SJSA1 (cell line): ENCODE measurements at regions not wholly inside any gene's neighbourhood (a gene's known extent, or its start where the extent isn't known, plus 50 kb on each side); places are given as distances from the start of the nearest gene placed in this dataset.

ENCODE experiments used
- DNase-seq, 2 experiments: peaks; one replicate each; pipeline ENCODE4 v3.0.0-alpha.2; 2015 to 2020; ENCODE audit warnings: low spot score in 2 of 2, low read depth in 1 of 2
- H3K27ac ChIP-seq: fragments of 250-450 bp; sonication (Bioruptor Pico); 2 replicates; pipeline ENCODE4 v1.5.1; 2020; ENCODE audit warnings: mild to moderate bottlenecking, moderate library complexity
- H3K27me3 ChIP-seq: fragments of 250-450 bp; sonication (Bioruptor Pico); replicated peaks from 2 replicates; pipeline ENCODE4 v1.5.1; 2020; ENCODE audit warnings: mild to moderate bottlenecking, moderate library complexity
- H3K36me3 ChIP-seq: fragments of 250-450 bp; sonication (Bioruptor Pico); 2 replicates; pipeline ENCODE4 v1.5.1; 2020; ENCODE audit warnings: mild to moderate bottlenecking
- H3K4me1 ChIP-seq: fragments of 250-450 bp; sonication (Bioruptor Pico); replicated peaks from 2 replicates; pipeline ENCODE4 v1.6.1; 2021; ENCODE audit warnings: mild to moderate bottlenecking
- H3K4me3 ChIP-seq: fragments of 250-450 bp; sonication (Bioruptor Pico); 2 replicates; pipeline ENCODE4 v1.5.1; 2020; ENCODE audit warnings: mild to moderate bottlenecking
- H3K9me3 ChIP-seq: fragments of 250-450 bp; sonication (Bioruptor Pico); replicated peaks from 2 replicates; pipeline ENCODE4 v1.5.1; 2020; ENCODE audit warnings: mild to moderate bottlenecking

DNA sequence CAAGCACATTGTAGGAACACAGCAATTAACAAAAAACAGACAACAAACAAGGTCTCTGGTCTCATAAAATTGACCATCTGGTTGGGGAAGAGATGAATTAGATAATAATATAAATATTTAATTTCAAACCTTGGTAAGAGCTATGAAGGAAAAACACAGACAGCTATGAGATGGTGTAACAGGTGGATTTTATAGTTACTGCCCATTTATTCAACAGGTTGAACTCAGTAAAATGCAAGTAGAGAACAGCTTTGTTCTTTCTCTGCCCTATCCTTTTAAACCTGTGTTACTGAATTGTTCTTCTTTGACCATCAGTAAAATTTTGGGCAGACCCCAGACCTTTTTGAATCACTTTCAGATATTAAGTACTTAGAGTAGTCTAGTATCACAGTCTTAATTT is 77.6 kb upstream of the FAM216B start:
- no peaks in the 10 kb centered on the region for H3K27me3 ChIP-seq
- no peak overlapping the region for H3K4me3 ChIP-seq
- H3K9me3 ChIP-seq = no peaks in the 10 kb centered on the region
- no peak overlapping the region for H3K27ac ChIP-seq
- H3K36me3 ChIP-seq = no peaks in the 10 kb centered on the region
- H3K4me1 ChIP-seq = peaks cover 12% of the 10 kb centered on the region
- no peak for DNase-seq

- H3K36me3 ChIP-seq = no peaks in the 10 kb centered on the region
- no peaks in the 10 kb centered on the region for H3K27me3 ChIP-seq
- no peak overlapping the region for H3K27ac ChIP-seq
- no peak for DNase-seq
- H3K4me3 ChIP-seq = no peak overlapping the region
- no peaks in the 10 kb centered on the region for H3K9me3 ChIP-seq
- peaks cover 12% of the 10 kb centered on the region for H3K4me1 ChIP-seq
Observed at GRCh38 chr13:42706286-42706685, 75.1 kb upstream of the FAM216B start.

DNA sequence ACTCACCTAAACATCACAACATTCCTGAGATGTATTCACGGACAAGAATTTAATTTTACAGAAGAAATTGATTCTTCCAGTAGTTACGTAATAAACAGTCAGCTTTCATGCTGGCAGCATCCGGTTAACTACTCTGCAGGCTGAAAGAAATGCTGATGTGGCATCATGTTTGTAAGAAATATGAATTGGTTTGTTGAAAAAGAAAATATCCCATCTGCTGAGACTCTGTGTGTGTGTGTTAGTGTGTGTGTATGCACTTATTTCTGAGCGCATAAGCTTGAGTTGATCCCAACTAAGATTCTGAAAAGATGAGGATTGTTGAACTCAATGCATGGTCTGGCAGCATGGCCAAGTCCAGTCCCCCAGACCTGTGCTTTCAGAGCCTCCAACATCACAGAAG is 74.3 kb upstream of the FAM216B start:
- no peak overlapping the region for H3K4me3 ChIP-seq
- no peaks in the 10 kb centered on the region for H3K9me3 ChIP-seq
- H3K27ac ChIP-seq = no peak overlapping the region
- no peaks in the 10 kb centered on the region for H3K36me3 ChIP-seq
- peaks cover 12% of the 10 kb centered on the region for H3K4me1 ChIP-seq
- no peaks in the 10 kb centered on the region for H3K27me3 ChIP-seq
- no peak for DNase-seq

- H3K9me3 ChIP-seq = no peaks in the 10 kb centered on the region
- DNase-seq = peak in 1 of 2 experiments; percentile 24
- H3K36me3 ChIP-seq = no peaks in the 10 kb centered on the region
- peaks cover 12% of the 10 kb centered on the region for H3K4me1 ChIP-seq
- H3K27me3 ChIP-seq = no peaks in the 10 kb centered on the region
- H3K4me3 ChIP-seq = no peak overlapping the region
- H3K27ac ChIP-seq = no peak overlapping the region
Observed at GRCh38 chr13:42707586-42707985, 73.8 kb upstream of the FAM216B start.

- Histone ChIP-seq H3K27me3 (no peaks in the 10 kb centered on the region), H3K4me3 (no peak overlapping the region), H3K4me1 (peaks cover 12% of the 10 kb centered on the region), H3K27ac (no peak overlapping the region), H3K9me3 (no peaks in the 10 kb centered on the region), H3K36me3 (no peaks in the 10 kb centered on the region)
- DNase-seq = no peak
Observed at GRCh38 chr13:42708391-42708790, 73.0 kb upstream of the FAM216B start.

GRCh38 chr13:42709276-42709675 is 72.1 kb upstream of the FAM216B start:
- no peaks in the 10 kb centered on the region for H3K27me3 ChIP-seq
- peaks cover 12% of the 10 kb centered on the region for H3K4me1 ChIP-seq
- H3K36me3 ChIP-seq = no peaks in the 10 kb centered on the region
- DNase-seq = no peak
- no peak overlapping the region for H3K27ac ChIP-seq
- no peaks in the 10 kb centered on the region for H3K9me3 ChIP-seq
- H3K4me3 ChIP-seq = no peak overlapping the region

GRCh38 chr13:42715909-42716308 is 65.5 kb upstream of the FAM216B start:
- Histone ChIP-seq H3K9me3 (no peaks in the 10 kb centered on the region), H3K4me1 (peaks cover 12% of the 10 kb centered on the region), H3K27ac (no peak overlapping the region), H3K4me3 (no peak overlapping the region), H3K36me3 (no peaks in the 10 kb centered on the region), H3K27me3 (no peaks in the 10 kb centered on the region)
- DNase-seq = no peak

DNA sequence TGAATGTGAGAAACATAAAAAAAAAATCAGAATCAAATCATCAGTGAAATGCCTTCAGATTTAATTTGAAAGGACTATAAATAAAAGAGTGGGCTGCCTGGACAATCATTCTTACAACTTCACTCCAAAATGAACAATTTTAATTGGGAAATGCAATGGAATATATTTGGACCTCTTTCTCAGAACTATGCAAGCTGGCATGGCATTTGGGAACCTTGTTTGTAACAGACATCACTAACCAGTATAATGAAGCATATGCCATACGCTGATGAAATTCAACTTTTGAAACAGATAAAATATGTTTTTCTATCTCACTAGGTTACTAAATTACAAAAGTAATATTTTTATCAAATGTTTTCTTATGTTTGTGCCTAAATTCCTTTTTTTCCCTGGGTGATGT is 64.2 kb upstream of the FAM216B start:
- Histone ChIP-seq H3K9me3 (no peaks in the 10 kb centered on the region), H3K4me3 (no peak overlapping the region), H3K36me3 (no peaks in the 10 kb centered on the region), H3K27ac (no peak overlapping the region), H3K4me1 (peaks cover 20% of the 10 kb centered on the region), H3K27me3 (no peaks in the 10 kb centered on the region)
- no peak for DNase-seq

DNA sequence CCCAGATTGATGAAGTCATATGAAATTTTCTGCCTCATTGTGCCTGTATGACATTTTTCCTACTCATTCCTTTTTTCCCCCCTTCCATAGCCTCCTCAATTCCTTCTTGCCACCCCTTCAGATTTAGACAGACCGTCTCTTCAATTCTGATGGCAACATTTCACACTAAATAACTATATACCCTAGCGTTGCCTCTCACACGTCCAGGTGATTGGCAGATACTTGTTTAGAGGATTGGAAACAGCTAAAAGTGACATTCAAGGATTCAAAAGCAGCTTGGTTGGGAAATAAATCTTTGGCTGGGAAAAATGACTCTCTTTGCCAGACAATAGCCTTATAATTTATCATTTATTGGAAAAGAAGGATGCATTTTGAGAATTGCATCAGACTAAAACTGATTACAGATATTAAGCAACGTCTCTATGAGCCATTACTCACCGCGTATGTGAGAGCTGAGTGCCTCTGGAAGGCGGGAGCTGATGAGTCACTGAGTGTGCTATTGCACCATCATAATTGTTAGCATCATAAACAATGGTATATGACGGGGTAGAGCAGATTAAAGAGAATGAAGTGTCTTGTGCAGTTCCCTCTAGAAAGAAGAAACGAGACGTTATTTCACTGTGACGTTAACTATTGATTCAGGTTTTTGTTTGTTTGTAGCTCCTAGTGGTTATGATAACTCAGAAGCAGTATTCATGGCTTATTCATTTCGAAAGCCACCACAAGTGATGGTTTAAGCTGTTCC is 61.1 kb upstream of the FAM216B start:
- H3K27ac ChIP-seq = peak overlapping the region; percentile 93
- no peaks in the 10 kb centered on the region for H3K36me3 ChIP-seq
- peaks cover 20% of the 10 kb centered on the region for H3K4me1 ChIP-seq
- DNase-seq = peak; percentile 81 to 88
- H3K4me3 ChIP-seq = peak overlapping the region; percentile 9
- no peaks in the 10 kb centered on the region for H3K27me3 ChIP-seq
- no peaks in the 10 kb centered on the region for H3K9me3 ChIP-seq

GRCh38 chr13:42720858-42721219 is 60.5 kb upstream of the FAM216B start:
- peak overlapping the region; percentile 9 for H3K4me3 ChIP-seq
- H3K27me3 ChIP-seq = no peaks in the 10 kb centered on the region
- DNase-seq = no peak
- peak overlapping the region; percentile 93 for H3K27ac ChIP-seq
- H3K9me3 ChIP-seq = no peaks in the 10 kb centered on the region
- no peaks in the 10 kb centered on the region for H3K36me3 ChIP-seq
- peaks cover 20% of the 10 kb centered on the region for H3K4me1 ChIP-seq

DNA sequence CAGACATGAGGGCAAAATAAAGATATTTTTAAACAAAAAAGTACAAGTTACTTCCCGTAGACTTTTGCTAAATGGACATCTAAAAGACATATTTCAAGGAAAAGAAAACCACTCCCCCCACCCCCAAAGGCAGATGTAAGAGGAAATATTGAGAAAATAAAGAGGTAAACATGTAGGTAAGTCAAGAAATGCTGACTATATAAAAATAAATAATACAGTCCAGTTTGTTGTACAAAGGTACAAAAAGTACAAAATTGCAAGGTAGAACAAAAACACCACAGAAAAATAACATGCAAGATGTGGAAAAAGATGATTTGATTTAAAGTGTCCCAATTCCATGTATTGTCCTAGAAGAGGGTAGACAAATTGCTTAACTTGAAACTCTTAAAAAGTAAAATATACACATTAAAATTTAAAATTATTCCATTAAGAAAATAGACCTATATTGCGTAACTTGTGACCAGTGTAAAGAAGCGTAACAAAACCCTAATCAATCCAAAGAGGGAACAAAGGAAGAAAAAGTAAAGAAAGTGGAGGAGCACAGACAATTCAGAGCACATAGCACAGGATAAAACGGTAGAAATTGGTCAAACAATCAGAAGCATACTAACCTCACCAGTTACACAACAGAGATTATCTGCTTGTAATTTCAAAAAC is 58.4 kb upstream of the FAM216B start:
- Histone ChIP-seq H3K9me3 (no peaks in the 10 kb centered on the region), H3K4me1 (peaks cover 20% of the 10 kb centered on the region), H3K27me3 (no peaks in the 10 kb centered on the region), H3K4me3 (no peak overlapping the region), H3K27ac (no peak overlapping the region), H3K36me3 (no peaks in the 10 kb centered on the region)
- DNase-seq = no peak

- Histone ChIP-seq H3K4me3 (no peak overlapping the region), H3K27me3 (no peaks in the 10 kb centered on the region), H3K36me3 (no peaks in the 10 kb centered on the region), H3K9me3 (no peaks in the 10 kb centered on the region), H3K4me1 (no peaks in the 10 kb centered on the region), H3K27ac (no peak overlapping the region)
- DNase-seq = no peak
Observed at GRCh38 chr13:42728507-42729180, 52.7 kb upstream of the FAM216B start.

DNA sequence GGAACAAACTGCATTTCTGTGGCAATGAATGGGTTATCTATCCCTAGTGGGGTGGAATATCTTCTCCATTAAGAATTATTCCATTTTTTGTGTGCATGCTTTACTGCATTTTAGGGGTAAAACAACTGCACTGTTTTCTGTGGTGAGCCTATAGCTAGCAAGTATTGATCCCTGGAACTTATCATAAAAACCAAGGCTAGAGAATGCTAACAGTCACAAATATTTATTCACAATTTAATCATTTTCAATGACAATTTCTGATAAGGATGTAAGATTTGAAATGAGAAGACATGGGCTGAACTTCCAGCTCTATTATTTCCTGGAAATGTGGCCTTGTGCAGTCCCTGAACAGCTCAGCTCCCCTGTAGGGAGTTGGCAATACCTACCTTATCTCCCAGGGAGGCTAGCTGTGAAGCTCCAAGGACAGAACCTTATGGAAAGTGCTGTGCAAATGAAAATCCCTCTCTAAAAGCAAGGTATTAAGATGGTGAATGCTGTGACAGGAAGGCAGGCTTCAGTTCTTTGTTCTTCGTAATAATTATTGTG is 51.5 kb upstream of the FAM216B start:
- Histone ChIP-seq H3K4me1 (peaks cover 2% of the 10 kb centered on the region; the same call in 1 of the 2 replicates), H3K27me3 (no peaks in the 10 kb centered on the region), H3K36me3 (no peaks in the 10 kb centered on the region), H3K9me3 (no peaks in the 10 kb centered on the region), H3K27ac (no peak overlapping the region), H3K4me3 (no peak overlapping the region)
- DNase-seq = no peak
